ENCODE measurements at regions not wholly inside any gene's neighbourhood (a gene's known extent, or its start where the extent isn't known, plus 50 kb on each side); places are given as distances from the start of the nearest gene placed in this dataset.
"Not testable (repeated sequence)": the region's sequence is repeated elsewhere in the genome, so short reads cannot be mapped to it uniquely, and the experiment has no call there.

DNA sequence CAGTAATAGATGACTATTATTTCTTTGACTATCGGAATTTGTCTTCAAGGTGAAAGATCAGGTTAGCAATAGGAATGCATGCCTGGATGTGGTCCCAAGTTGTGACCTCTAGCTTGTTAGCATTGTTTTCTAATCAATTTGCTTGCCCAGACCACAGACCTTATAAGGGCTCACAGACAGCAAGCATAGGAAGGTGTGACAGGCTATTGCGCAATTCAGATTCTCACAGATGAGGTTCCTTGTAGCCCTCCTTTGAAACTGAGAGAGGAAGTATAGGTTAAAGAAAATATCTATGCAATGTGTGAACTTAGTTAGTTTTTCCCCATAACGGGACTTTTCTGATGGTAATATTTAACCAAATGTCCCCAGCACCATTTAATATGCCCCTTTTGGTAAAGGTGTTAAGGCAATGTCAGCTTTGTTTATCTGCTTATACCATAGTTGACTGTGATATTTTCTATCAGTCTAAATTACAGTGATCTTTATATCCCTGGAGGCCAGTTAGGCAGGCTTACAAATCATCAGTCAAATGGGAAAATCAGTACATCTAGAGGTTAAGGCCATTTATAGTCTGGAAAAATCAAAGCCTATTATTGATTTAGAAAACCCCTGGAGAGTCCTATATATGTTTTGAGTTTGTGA, 168.1 kb upstream of the MBNL1 start:
- DNase-seq: no peak

DNA sequence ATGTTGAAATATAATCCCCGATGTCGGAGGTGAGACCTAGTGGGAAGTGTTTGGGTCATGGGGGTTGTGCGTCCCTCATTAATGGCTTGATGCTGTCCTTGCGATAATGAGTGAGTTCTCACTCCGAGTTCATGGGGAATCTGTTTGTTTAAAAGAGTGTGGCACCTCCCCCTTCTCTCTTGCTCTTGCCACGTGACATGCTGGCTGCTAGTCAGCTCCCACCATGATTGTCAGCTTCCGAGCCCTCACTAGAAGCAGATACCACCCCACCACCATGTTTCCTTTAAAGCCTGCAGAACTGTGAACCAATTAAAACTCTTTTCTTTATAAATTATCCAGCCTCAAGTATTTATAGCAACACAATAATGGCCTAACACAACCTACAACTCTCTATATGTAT, 166.3 kb upstream of the MBNL1 start:
- no peak for DNase-seq

DNA sequence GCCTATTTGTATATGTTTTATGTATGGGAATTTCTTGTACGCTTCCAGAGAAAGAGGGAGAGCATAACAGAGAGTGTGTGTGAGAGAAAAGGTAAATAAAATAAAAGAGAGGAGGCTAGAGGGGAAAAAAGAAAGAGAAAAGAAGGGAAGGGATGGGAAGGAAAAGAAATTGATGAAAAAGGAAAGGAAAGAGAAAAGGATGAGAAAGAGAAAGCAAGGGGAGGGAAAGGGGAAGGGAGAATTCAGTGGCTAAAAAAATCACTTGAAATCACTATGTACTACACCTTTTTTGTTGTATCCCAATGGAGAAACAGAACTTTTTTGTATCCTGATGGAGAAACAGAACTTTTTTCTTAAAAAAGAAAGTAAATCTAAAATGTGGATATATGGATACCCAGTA, 165.5 kb upstream of the MBNL1 start:
- DNase-seq: no peak

DNA sequence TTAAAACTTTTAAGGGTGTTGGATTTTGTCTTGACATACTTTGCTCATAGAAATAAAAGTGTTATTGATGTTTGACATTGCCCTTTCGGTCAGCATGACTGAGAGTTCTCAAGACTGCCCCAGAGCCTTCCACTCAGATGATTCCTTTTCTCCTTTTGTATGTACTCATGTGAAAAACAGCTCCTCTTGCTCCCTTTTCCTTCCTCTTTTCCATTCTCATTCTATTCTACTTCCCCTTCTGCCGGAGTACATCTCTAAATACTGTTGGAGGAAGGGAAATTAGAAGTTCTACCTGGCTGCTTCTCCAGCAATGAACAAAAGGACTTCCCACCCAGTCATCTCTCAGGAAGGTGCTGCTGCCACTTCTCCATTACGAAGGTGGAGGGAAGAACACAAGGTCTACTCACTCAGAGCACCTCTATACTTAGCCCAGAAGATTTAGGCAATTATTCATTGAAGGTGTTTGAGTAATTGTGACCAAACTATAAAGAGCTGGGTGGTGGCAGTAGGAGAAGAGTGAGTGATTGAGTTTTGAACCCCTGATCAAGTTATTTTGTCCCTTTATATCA, 163.8 kb upstream of the MBNL1 start:
- DNase-seq: no peak

DNA sequence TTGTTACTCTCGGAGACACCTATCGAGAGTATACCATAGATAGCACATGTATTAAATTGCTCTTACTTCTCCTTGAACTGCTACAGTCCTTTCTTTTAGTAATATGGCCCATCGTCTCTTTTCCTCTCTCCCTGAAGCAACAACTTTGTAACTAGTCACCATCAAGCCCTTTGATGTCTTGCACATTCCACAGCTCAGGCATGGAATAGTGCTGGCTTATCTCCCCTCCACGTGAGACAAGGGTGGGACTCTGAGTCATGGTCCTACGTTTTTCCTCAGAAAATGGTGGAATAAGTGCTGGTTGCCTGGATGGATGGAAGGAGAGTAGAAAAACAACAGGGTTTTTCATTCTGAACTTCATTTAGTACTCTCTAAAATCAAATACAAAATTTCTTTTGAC, 163.3 kb upstream of the MBNL1 start:
- no peak for DNase-seq

DNA sequence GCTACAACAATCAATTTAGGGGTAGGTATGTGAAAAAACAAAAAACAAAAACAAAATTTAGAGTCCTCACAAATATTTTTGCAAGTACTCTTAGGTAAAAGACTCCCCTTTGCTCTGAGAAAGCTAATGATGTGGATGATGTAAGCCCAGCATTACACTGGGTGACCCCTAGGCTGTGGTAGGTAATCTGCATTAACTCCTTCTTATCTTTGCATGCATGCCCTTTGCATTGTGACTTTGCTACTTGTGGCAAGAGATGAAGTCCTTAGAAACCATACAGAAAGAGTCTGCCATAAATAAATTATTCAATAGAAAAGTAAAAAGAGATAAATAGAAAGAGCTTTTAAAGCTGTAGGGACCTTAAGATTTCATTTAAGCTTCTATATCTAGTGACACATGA, 159.7 kb upstream of the MBNL1 start:
- no peak for DNase-seq

DNA sequence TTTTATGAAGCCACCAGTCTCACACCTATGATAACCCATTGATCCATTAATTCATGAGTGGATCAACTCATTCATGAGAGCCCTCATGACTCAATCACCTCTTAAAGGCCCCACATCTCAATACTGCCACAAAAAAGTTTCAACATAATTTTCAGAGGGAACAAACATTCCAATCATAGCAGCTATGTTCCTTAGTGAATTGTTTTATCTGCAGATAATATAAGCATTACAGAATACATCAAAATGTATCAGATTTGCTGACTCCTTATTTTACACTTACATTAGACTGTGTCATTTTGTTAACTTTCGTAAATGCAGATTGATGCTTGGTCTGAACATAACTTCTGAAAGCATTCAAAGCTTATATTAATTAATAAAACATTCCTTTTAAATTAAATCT, 155.3 kb upstream of the MBNL1 start:
- DNase-seq: no peak

DNA sequence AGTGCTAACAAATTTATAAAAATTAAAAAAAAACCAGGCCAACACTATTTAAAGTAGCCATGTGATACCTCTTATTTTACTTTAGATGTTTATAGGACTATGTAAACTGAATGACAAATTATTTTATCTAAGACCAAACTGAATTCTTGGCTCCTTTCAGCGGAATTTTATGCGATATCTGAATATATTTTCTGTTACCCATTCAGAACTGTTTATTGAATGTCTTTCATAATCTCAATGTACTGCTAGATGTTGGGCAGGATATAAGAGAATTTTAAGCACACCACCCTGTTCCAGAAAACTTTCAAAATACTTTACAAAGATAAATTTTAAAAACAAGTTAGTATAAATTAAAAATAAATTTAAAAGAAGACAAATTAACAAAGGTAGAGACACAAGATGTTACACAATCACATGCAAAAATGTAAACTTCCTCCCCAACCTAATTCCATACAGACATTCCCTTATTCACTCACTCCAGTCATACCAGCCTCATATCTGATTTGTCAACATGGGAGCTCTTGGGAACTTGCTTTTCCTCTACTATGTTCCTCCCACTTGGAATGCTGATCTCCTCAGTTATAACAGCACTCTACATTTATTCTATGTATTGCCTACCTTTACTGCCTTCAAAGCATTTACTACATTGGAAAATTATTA, 154.6 kb upstream of the MBNL1 start:
- no peak for DNase-seq

DNA sequence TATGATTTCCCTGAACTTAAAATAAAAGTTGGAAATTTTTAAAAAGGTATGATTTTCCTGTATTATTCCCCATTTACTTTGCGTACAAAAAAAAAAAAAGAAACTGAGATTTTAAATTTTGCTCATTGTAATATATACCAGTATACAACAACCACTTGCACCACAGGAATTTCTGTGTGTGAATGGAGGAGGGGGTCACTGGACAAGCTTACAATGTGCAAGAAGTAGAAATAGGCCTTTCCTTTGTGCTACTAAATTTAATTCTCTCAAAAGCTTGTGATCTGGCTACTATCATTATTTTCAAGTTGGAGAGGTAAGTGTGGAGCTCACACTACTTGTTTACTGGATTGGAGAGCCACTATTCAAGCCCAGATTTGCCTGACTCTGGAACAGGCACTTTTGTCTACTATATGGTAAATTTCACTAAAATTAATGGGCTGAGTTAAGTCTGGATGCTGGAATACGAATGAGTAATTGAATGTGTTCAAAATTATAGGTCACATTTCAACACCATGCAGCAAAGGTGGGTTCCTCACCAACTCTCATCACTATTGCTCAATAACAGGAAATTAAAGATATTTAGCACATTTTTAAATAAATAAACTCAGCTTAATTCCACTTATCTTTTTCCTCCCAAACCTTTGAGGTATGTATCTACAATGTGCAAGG, 148.0 kb upstream of the MBNL1 start:
- no peak for DNase-seq

DNA sequence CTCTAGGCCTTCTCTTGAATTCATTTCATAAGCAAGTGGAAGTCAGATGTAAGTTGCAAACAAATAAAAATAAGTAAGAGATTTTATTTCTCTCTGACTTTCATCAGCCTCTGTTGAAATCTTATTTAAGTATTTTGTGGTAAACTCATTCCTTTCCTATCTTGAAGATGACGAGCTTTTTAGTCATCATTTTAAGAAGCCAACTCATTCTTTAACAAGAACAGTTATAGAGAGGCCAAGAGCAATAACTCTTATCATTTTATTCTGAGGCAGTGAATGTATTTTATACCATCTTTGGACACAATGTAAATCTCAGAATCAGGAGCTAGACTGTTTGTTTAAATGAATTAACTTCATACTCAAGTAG, 147.5 kb upstream of the MBNL1 start:
- DNase-seq: no peak

DNA sequence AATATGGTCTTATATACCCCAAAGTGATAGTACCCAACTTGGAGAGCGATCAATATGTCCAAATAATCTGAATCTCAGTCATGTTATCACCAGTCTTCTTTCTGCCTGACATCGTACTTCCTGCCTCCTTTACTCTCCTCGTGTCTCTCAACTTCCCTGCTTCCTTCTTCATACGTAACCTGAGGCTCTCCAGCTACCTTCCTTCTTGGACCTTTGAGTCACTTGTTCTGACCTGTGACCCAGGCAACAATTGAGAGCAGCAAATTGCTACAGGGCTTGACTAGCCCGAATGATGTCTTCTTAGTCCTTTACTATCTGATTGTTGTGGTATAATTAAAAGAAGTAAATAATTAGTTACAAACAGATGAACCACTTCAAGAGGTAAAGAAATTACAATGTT, 145.9 kb upstream of the MBNL1 start:
- no peak for DNase-seq

DNA sequence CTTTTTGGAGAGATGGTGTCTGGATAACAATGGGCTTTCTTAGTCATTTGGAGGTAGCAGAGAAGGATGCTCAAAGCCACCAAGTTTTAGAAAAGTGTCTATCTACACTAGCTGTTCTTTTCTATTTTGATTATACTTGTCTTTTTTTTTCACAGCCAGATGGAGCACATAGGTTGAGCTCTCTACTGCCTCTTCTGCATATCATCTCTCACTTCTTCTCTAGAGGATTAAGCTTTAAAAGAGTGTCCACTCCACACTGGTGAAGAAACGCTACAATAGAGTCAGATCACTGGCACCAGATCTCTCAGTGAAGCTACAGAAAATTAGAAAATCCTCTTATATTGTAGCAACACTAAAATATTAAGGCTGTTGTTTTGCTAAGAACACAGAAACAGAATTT, 145.3 kb upstream of the MBNL1 start:
- DNase-seq: no peak

DNA sequence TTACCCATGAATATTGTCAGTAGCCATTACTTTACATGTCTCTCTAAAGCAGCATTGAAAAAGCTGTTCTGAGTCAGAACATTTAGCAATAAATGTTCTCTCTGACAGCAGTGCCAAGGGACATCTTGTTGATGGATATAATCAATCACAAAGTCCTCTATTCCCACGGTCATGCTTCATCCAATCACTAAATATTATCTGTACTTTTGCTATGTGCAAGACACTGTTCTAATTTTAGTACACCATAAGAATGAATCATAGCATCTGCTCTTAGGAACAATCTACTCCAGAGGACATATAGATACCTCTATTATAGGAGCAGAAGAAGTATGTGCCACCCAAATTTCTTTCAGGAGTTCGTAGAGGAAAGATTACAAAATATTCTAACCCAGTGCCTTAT, 142.5 kb upstream of the MBNL1 start:
- DNase-seq: no peak

DNA sequence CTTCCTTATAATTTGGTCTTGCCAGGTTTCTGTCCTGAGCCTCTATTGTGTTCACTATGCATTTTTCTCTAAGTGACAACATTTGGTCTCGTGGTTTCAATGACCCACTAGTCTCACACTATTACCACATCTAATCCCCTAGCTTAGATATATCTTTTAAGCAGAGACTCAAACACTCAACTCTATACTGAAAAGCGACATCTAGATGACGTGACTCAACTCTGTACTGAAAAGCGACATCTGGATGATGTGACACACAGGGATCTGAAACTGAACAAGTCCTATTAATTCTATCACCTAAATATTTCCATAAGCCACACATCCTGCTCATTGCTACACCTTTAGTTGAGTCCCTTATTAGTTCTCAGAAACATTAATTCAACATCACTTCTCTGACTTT, 141.7 kb upstream of the MBNL1 start:
- DNase-seq: no peak

DNA sequence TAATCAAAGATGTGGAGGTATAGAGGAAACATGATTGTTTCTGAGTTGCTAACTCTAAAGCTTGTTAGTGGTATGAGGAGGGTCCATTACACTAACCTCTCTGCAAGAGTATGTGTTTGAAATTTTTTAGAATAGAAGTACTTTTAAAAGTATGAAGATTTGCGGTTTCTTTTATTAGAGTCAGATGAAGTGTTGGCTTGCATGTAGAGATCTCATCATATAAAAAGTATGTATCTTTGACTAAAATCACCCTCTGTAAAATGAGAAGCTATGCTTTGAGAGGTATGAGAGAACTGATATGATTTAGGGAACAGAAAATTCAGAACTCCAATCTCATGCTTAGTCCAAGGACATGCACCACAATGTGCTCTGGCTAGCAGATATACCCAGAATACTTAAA, 140.4 kb upstream of the MBNL1 start:
- no peak for DNase-seq

DNA sequence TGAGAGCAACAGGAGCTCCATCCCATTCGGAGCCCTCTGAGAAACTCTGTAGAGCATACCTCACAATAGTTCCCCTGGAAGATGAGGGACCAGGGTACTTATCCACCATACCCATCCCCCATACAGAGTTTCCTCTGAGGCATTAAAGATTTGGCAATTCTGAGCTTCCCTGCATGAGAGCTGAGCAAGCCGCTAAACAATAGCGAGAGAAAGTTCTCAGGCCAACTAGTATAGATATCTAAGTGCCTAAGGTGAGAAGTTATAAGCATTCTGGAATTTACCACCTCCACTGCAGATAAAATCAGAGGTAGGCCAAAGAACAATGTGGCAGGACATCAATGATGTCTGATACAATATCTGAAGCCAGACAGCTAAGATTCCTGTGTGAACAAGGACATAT, 129.1 kb upstream of the MBNL1 start:
- DNase-seq: no peak

DNA sequence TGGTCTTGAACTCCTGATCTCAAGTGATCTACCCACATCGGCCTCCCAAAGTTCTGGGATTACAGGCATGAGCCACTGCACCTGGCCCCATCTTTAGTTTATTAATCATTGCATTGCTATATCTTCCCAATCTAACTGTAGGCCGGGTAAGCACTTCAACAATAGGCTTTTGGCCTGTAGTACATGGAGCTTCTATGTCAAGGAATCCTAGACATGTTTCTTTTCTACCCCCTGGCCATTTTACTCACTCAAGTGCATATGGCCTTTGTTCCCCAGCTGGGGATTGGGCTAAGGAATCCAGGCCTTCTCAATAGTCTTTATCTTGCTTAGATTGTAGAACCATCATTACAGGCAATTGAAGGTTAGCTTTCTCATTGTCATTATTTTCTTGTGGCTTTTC, 122.3 kb upstream of the MBNL1 start:
- DNase-seq: no peak

DNA sequence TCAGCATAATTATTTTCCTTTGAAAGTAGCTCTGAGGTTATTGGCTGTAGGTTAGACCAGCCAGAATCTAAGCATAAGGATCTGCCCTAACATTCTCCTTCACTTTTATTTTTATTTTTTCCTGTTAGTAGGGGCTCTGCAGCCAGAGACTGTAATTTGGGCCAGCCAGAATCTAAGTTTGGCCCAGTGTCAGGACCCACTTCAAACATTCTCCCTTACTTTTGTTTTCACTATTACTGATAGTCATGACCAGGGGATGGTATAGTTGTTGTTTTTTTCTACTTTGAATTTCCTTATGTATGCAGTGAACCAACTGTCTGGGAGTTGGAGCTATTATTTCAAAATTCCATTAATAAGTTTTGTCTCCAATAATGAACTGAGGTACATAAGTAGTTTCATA, 121.0 kb upstream of the MBNL1 start:
- DNase-seq: no peak

DNA sequence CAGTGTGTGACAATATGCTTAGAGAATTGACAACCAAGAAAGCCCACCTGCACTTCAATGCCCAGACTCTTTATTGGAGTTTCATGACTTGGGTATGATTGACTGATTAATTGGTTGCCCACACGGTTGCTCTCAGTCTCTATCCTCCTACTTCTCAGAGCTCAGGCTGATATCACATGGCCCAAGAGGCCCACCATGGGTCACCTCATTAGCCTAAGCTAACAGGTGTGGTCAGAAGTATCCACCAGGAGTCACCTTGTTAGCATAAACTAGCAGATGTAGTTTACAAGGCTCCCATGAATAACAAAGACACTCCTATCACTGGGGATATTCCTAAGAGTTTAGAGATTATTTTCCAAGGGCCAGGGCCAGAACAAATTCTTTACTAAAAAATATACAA, 120.2 kb upstream of the MBNL1 start:
- no peak for DNase-seq

DNA sequence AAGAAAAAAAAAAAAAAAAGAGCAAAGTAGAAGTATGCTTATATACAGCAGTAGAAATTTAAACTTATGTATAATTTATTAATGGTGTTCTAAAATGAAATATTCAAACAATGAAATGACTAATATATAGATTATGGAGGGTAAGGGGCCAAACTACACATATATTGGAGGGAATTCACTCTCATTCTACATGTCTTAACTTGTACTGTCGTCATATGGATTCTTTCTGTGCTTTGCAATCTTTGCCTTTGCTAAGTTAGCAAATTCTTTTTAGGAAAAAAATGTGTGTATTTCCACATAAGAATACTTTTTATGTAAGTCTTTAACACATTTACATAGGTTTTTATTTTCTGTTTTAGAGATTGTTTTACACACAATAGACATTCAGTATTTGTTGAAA, 118.9 kb upstream of the MBNL1 start:
- DNase-seq: no peak

DNA sequence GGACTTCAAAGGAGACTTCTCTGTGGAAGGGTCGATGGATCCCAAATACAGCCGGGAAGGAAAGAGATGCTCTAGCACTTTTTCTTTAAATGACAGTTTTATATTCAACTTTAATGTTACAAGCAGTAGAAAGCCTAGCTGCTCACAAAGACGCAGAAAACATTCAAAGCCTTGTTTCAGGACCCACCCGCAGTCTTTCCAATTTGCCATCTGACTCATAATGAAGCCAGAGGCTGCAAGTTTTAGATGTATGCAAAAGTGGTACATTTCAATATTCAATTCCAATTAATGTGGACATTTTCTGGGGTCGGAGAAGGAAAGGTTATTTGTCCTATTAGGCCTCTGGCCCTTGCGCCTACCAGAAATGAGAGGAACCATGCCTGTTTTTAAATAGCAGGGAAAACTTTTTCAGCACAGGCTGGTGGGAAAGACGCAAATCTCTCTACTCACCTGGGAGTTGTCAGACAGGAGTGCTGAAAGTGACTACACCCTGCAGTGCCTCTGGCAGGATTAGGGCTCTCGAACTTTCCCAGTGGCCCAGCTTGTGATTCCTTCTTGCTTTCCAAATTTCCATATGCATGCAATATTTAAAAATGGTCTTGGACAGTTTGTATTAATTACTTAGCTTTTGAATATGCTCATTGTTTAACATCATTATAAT, 117.4 kb upstream of the MBNL1 start:
- DNase-seq: no peak

DNA sequence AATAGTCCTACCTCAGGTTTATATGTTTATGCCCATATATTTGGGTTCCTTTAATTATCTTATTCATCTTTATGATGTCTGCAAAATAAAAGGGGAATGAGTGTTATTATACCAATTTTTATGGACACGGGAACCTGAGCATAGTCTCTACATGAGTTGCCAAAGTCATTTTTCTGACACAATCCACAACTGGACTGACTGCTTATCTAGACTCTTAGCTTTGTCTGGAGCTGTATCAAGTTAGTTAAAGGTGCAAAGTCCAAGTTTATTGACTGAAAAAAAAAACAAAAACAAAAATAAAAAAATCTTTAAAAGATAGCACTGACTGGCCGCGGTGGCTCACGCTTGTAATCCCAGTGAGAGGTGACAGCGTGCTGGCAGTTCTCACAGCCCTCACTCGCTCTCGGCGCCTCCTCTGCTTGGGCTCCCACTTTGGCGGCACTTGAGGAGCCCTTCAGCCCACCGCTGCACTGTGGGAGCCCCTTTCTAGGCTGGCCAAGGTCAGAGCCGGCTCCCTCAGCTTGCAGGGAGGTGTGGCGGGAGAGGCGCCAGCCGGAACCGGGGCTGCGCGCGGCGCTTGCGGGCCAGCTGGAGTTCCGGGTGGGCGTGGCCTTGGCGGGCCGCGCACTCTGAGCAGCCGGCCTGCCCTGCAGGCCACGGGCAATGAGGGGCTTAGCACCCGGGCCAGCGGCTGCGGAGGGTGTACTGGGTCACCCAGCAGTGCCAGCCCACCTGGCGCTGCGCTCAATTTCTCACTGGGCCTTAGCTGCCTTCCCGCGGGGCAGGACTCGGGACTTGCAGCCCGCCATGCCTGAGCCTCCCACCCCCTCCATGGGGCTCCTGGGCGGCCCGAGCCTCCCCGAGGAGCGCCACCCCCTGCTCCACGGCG, 116.6 kb upstream of the MBNL1 start:
- DNase-seq: not testable (repeated sequence)

Data from renal pelvis (tissue), 1 donor.